ENCODE measurements at regions not wholly inside any gene's neighbourhood (a gene's known extent, or its start where the extent isn't known, plus 50 kb on each side); places are given as distances from the start of the nearest gene placed in this dataset.

- Mint-ChIP-seq H3K36me3 (ENCODE audit: low read depth) (no peaks in the 10 kb centered on the region), H3K4me3 (no peak overlapping the region), H3K9me3 (no peaks in the 10 kb centered on the region), H3K4me1 (ENCODE audit: low read depth) (peaks cover 90% of the 10 kb centered on the region), H3K27me3 (no peaks in the 10 kb centered on the region), H3K27ac (peak overlapping the region; percentile 68)
Observed at GRCh38 chr2:43171789-43172188, 54.6 kb downstream of the ZFP36L2 start.

- Mint-ChIP-seq H3K4me3 (peak overlapping the region; percentile 60), H3K36me3 (ENCODE audit: low read depth) (no peaks in the 10 kb centered on the region), H3K4me1 (ENCODE audit: low read depth) (peaks cover 78% of the 10 kb centered on the region), H3K27me3 (no peaks in the 10 kb centered on the region), H3K9me3 (no peaks in the 10 kb centered on the region), H3K27ac (peak overlapping the region; percentile 93)
Observed at GRCh38 chr2:43170405-43171105, 55.9 kb downstream of the ZFP36L2 start.

GRCh38 chr2:43169987-43170386, 56.4 kb downstream of the ZFP36L2 start:
- H3K27me3 Mint-ChIP-seq, result no peaks in the 10 kb centered on the region
- peak overlapping the region; percentile 60 for H3K4me3 Mint-ChIP-seq
- H3K9me3 Mint-ChIP-seq, result no peaks in the 10 kb centered on the region
- no peaks in the 10 kb centered on the region for H3K36me3 Mint-ChIP-seq (ENCODE audit: low read depth)
- H3K4me1 Mint-ChIP-seq (ENCODE audit: low read depth), result peaks cover 72% of the 10 kb centered on the region
- peak overlapping the region; percentile 93 for H3K27ac Mint-ChIP-seq

- H3K27me3 Mint-ChIP-seq, result no peaks in the 10 kb centered on the region
- peaks cover 66% of the 10 kb centered on the region for H3K4me1 Mint-ChIP-seq (ENCODE audit: low read depth)
- H3K27ac Mint-ChIP-seq, result peak overlapping the region; percentile 93
- no peaks in the 10 kb centered on the region for H3K9me3 Mint-ChIP-seq
- peak overlapping the region; percentile 60 for H3K4me3 Mint-ChIP-seq
- no peaks in the 10 kb centered on the region for H3K36me3 Mint-ChIP-seq (ENCODE audit: low read depth)
Observed at GRCh38 chr2:43169099-43169945, 57.1 kb downstream of the ZFP36L2 start.

- Mint-ChIP-seq H3K9me3 (no peaks in the 10 kb centered on the region), H3K36me3 (ENCODE audit: low read depth) (no peaks in the 10 kb centered on the region), H3K27me3 (no peaks in the 10 kb centered on the region), H3K4me1 (ENCODE audit: low read depth) (peaks cover 57% of the 10 kb centered on the region), H3K27ac (peak overlapping the region; percentile 93), H3K4me3 (no peak overlapping the region)
Observed at GRCh38 chr2:43168016-43168369, 58.4 kb downstream of the ZFP36L2 start.

GRCh38 chr2:43165378-43166069, 60.9 kb downstream of the ZFP36L2 start:
- Mint-ChIP-seq H3K9me3 (no peaks in the 10 kb centered on the region), H3K36me3 (ENCODE audit: low read depth) (no peaks in the 10 kb centered on the region), H3K27ac (no peak overlapping the region), H3K4me3 (no peak overlapping the region), H3K4me1 (ENCODE audit: low read depth) (peaks cover 53% of the 10 kb centered on the region), H3K27me3 (no peaks in the 10 kb centered on the region)

- Mint-ChIP-seq H3K36me3 (ENCODE audit: low read depth) (no peaks in the 10 kb centered on the region), H3K4me1 (ENCODE audit: low read depth) (peaks cover 53% of the 10 kb centered on the region), H3K27me3 (no peaks in the 10 kb centered on the region), H3K4me3 (no peak overlapping the region), H3K9me3 (no peaks in the 10 kb centered on the region), H3K27ac (no peak overlapping the region)
Observed at GRCh38 chr2:43164686-43165085, 61.7 kb downstream of the ZFP36L2 start.

- H3K4me3 Mint-ChIP-seq, result no peak overlapping the region
Observed at GRCh38 chr2:43163584-43164270, 62.7 kb downstream of the ZFP36L2 start.

GRCh38 chr2:43162511-43162776, 64.0 kb downstream of the ZFP36L2 start:
- Mint-ChIP-seq H3K4me1 (ENCODE audit: low read depth) (peaks cover 54% of the 10 kb centered on the region), H3K36me3 (ENCODE audit: low read depth) (no peaks in the 10 kb centered on the region), H3K9me3 (no peaks in the 10 kb centered on the region), H3K27ac (no peak overlapping the region), H3K4me3 (no peak overlapping the region), H3K27me3 (no peaks in the 10 kb centered on the region)

More at GRCh38 chr2:43163584-43164270, 62.7 kb downstream of the ZFP36L2 start:
- Mint-ChIP-seq H3K27me3 (no peaks in the 10 kb centered on the region), H3K9me3 (no peaks in the 10 kb centered on the region), H3K36me3 (ENCODE audit: low read depth) (no peaks in the 10 kb centered on the region), H3K4me1 (ENCODE audit: low read depth) (peaks cover 53% of the 10 kb centered on the region), H3K27ac (no peak overlapping the region)

- H3K36me3 Mint-ChIP-seq (ENCODE audit: low read depth), result no peaks in the 10 kb centered on the region
- no peak overlapping the region for H3K27ac Mint-ChIP-seq
- no peaks in the 10 kb centered on the region for H3K9me3 Mint-ChIP-seq
- no peak overlapping the region for H3K4me3 Mint-ChIP-seq
- no peaks in the 10 kb centered on the region for H3K27me3 Mint-ChIP-seq
- peaks cover 59% of the 10 kb centered on the region for H3K4me1 Mint-ChIP-seq (ENCODE audit: low read depth)
Observed at GRCh38 chr2:43161650-43162510, 64.5 kb downstream of the ZFP36L2 start.

- no peaks in the 10 kb centered on the region for H3K9me3 Mint-ChIP-seq
- H3K4me3 Mint-ChIP-seq, result no peak overlapping the region
- H3K4me1 Mint-ChIP-seq (ENCODE audit: low read depth), result peaks cover 64% of the 10 kb centered on the region
- H3K36me3 Mint-ChIP-seq (ENCODE audit: low read depth), result no peaks in the 10 kb centered on the region
- H3K27ac Mint-ChIP-seq, result no peak overlapping the region
- no peaks in the 10 kb centered on the region for H3K27me3 Mint-ChIP-seq
Observed at GRCh38 chr2:43160778-43161177, 65.6 kb downstream of the ZFP36L2 start.

GRCh38 chr2:43159797-43160196, 66.6 kb downstream of the ZFP36L2 start:
- no peaks in the 10 kb centered on the region for H3K27me3 Mint-ChIP-seq
- H3K4me1 Mint-ChIP-seq (ENCODE audit: low read depth), result peaks cover 67% of the 10 kb centered on the region
- H3K36me3 Mint-ChIP-seq (ENCODE audit: low read depth), result no peaks in the 10 kb centered on the region
- peak overlapping the region; percentile 100 for H3K27ac Mint-ChIP-seq
- H3K4me3 Mint-ChIP-seq, result peak overlapping the region; percentile 17
- H3K9me3 Mint-ChIP-seq, result no peaks in the 10 kb centered on the region

- Mint-ChIP-seq H3K36me3 (ENCODE audit: low read depth) (no peaks in the 10 kb centered on the region), H3K4me3 (peak overlapping the region; percentile 81), H3K4me1 (ENCODE audit: low read depth) (peaks cover 75% of the 10 kb centered on the region), H3K27ac (peak overlapping the region; percentile 100), H3K9me3 (no peaks in the 10 kb centered on the region), H3K27me3 (no peaks in the 10 kb centered on the region)
Observed at GRCh38 chr2:43158259-43158880, 68.0 kb downstream of the ZFP36L2 start.
